DMS53 (cell line): ENCODE measurements at regions not wholly inside any gene's neighbourhood (a gene's known extent, or its start where the extent isn't known, plus 50 kb on each side); places are given as distances from the start of the nearest gene placed in this dataset.

Source experiments
- DNase-seq: peaks from one replicate; lab custom pipeline; 2025; lab: John Stamatoyannopoulos, UW

DNA sequence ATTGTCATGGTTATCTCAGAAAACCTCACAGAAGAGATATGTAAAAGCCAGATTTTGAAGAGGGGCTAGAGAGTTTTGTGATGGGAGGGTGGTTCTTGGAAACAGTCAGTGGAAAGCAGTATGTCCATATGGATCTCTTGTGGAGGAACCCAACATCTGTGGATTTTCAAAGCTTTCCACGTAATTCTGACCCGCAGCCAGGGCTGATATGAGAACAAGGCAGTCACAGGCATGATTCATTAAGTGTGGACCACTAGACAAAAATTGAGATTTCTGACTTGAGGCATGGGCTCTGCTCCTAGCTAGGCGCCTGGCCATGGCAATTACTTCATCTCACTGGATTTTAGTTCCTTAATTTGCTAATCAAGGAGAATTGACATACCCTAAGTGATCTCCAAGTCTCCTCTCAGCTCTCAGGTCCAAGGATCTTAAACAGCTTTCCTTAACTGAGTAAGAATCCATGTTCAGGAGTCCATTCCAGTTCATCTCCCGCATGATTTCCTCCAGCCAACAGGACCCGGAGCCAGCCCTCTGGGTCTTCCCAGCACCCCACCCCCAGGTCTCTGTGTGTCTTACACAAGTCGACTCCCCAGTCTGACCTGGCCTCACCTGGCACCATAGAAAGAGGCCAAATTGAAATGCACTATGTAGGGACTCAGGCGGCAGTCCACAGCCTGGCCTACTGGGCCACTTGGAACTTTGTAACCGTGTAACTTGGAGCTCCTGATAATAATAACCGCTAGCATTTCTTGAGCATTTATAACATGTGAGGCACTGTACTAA is 176.3 kb upstream of the PARP11 start:
- DNase-seq: no peak

DNA sequence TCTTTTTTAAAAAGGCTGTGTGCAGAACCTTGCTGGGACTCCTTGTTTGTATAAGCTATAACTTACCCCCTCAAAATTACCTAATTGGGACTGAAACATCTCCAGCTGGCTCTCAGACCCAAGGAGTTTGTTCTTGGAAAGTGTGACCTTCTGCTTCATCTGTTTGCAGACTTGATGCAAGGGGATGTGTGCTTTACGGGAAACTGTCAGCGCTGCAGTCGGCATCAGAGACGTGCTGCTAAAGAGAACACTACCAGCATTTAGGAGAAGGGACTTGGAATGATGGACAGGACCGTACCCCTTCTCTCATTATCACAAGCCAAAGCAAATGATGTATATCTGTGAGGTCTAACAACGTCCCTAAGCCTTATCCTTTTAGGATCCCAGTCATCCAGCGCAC is 174.2 kb upstream of the PARP11 start:
- DNase-seq: no peak

DNA sequence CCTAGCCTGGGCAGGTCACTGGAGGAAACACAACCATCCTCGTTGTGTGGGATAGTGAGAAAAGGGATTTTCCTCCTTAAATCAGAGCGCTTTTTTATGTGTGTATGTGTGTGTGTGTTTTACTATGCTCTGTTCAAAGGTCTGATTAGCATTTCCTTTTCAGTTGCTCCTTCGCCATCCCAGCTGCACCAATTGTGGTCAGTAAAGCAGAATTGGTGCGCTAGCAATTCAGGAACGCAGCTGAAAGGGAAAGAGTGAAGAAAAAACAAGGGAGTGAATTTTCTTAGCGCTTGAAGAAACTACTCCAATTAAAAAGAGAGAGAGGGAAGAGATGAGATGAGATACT is 173.3 kb upstream of the PARP11 start:
- DNase-seq: no peak

DNA sequence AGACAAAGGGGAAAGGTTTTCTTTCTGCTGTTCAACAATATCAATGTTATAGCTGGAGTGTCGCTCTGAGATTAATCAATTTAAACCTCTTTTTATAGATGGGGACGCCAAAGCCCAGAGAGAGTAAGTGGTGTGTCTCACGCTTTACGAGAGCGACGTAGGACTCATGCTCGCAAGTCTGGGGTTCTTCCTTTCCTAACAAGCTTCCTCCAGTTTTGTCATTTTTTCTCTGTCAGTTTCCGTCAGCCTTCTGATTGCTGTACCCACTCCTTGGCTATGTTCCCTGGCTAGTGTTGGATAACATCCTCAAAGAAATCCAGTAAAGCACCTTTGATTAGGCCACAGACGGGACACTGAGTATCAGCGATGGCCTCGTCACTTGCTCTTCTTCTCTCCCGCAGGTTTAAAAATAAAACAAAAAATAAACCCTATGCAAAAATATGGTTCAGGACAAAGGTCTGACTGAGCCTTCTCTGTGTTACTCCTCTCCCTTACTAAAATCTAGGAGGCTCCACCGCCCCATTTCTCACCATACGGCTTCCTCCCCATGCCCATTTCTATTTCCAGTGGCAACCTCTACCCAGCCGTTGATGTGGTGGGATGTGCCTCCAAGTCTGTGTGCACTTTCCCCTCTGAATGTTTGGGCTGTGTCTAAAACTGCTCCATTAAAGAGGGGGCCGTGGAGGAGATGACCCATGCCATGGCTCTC is 172.7 kb upstream of the PARP11 start:
- no peak for DNase-seq

DNA sequence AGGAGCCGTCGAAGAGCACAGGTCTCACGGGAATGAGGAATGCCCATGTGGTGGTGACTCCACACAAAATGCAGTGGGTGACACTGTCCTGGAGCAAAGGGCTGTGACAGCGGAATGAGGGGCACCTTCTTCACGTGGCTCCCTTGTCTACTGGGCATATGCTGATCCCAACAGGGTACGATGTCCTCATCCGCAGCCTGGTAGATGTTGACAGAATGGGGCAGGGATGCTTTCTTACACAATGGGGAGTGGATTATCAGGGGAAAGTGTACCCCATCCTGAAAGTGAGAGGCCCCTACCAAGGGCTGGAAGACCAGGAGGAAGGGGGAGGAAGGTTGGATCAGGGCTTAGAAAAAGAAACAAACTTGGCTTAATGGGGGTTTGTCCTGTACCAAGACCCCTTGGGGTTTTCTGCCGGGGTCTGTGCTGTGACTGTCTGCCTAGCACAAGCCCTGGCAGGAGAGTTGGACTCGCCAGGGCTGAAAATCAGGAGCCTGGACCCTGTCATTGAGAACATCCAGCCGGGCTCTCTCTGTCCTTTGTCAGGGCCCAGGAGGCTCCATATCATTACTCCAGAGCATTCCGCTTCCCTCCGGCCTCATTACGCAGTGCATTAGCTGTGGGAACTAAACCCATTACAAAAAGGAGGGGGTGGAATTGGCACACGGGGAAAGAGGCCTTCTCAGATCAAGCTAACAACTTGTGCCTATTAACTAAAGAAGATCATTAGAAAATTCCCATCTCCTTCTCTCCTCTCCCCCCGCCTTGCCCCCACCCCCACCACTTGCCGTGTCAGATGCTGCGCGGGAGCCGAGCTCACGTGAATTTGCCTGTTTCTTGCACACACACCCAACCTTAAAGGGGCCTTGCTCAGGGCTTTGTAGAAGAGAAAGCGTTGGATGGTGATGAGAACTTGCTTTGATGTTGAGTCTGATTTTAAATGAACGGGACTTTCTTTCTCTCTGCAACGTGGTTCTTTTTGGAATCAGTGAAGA is 171.8 kb upstream of the PARP11 start:
- DNase-seq: no peak

DNA sequence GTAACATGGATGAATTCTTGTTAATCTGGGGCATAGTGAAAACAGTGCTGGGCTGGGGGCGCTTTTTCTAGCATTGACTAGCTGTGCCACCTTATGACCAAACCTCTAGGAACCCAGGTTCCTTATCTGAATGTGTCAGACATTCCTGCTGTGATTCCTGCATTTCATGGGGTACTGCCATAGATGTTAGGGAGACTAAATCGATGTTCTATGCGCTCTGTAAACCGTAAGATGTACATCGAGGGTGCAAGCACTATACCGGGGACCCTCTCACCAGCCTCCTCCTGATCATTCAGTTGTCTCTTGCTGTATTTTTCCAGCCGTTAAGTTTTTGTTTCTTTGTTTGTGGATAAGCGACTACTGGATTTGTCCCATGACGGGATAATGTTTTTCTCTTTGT is 170.9 kb upstream of the PARP11 start:
- no peak for DNase-seq

DNA sequence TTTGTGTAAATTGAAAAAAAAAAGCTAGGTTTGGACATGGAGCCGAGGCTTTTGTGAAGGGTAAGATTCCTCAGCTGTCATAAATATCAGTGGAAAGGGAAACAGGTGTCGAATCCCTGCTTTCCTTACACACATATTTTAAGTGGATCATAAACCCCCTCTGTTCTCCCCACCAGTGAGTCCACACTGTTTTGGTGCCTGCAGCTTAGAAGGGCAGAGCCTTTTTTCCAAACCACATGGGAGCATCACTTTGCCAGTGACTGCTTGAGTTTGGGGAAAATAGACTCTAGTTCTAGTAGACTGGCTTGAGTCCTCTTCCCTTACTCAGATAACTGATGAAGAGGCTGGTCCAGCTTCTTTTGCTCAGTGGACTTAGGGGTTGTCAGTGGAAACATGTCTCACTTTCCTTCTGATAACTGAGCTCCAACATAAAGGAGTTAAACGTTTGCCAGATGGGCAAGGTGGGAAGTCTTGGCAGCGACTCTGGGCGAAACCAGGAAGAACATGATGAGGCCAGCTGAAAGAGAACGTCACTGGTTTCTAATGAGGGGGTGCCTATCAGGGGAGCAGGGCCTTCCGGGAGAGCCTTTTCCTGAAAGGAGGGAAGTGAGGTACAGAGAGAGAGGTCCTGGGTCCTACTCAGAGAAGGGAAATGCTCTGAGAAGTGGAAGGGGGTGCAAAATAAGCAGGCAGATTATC is 168.1 kb upstream of the PARP11 start:
- DNase-seq: no peak

DNA sequence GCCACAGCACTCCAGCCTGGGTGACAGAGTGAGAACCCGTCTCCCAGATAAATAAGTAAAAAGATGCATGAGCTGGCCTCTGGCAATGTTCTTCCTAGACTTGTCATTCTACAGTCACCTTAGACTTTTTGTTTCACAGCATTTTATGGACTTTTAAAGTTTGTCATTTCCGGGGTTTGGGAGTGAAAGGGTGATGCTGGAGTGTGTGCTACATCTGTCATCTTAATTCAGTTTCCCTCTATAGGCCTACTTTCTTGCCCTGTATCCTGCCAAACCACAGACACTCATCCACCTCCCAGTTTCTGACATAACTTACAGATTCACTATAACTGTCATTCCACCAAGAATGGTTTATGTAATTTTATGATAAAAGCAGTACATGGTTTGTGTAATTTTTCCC is 166.7 kb upstream of the PARP11 start:
- DNase-seq: no peak

DNA sequence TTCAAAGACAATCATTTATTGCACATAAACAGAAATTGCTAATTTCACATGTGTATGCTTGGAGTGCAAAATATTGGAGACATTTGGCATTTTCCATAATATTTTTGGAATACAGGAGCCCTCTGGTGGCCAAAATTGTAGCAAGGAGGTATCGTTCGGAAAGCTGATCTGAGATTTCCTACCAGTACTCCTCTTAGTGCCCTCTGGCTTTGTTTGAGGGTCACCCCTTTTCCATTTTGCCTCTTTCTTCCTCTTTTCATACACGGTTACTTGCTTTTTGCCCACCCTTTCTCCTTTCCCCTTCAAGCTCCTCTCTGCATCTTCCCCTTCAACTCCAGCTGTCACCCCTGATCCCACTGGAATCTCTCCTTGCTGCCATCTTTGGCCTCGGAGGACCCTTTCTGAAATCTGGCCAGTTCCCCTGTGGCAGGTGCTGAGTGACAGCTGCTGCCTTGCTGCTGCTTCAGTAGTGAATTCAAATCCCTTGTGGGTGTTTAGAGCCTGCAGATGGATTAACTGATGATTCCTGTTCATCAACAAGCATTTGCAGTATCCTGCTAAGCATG is 164.6 kb upstream of the PARP11 start:
- DNase-seq: peak; percentile 99

DNA sequence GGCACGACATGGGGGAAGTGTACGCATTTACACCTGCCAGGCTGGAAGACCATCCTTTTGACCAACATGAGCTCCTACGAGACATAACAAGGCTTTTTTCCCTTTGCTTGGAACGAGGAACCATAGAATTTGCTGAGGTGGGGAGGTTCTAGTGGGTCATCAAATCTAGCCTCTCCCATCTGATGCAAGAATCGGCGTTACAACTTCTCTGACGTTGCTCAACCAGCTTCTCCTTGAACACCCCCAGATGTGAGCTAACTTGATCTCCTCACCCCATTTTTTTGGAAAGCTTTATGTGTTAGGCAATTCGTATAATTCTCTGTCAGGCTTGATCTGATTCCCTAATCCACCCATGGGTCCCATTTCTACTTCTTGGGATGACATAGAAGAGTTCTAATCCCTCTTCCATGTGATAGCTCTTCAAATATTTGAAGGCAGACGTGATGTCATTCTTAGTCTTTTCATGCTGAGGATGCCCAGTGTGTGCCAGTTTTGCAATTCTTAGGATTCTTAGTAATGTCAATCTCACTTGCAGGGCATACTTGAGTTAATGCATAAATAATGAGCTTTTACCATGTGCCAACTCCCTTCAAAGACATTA is 163.6 kb upstream of the PARP11 start:
- DNase-seq: peak; percentile 71

DNA sequence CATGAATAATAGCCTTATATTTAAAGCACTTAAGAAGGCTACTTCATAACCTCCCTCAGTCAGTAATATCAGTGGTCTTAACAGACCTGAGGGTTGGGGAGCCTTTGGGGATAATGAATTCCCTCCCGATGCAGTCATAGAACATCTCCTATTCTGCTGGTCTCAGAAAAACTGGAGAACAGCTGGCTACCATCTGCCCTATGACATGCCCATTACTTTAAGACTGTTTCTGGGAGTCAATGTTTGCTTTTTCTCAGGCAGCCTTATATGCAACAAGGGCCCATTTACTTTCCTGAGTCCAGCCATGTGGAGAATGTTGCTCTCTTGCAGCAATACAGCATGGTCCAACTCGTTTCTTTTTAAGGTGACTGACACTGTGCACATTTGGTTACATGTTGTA is 161.7 kb upstream of the PARP11 start:
- no peak for DNase-seq

DNA sequence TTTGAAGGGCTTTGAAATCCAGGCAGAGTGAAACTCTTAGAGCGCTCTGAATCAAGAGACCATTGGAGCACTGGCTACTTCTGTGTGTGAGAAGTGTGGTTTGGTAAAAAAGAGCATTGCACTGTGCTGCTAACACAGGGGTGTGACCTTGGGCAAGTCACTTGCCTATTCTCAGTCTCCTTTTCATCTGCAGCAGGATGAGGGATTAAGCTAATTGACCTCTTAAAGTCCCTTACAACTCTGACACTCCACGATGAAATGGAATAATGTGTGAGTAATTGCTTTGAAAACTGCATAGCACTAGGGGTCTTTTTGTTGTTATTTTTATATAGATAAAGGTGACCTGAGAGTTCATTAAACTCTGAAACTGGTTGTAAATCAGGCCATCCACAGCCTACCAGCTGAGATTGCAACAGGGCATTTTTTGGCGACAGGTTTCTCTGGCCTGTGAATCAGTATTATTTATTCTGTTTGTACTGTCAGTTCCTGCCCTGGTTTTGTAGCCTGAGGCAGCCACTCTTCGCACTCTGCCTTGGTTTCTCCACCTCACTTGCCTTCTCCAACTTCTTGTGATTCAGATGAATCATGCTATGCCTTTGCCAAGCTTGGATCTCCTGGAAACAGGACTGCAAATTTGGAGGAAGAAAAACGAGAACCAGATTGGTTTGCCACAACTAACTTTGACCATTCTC is 159.9 kb upstream of the PARP11 start:
- DNase-seq: no peak

DNA sequence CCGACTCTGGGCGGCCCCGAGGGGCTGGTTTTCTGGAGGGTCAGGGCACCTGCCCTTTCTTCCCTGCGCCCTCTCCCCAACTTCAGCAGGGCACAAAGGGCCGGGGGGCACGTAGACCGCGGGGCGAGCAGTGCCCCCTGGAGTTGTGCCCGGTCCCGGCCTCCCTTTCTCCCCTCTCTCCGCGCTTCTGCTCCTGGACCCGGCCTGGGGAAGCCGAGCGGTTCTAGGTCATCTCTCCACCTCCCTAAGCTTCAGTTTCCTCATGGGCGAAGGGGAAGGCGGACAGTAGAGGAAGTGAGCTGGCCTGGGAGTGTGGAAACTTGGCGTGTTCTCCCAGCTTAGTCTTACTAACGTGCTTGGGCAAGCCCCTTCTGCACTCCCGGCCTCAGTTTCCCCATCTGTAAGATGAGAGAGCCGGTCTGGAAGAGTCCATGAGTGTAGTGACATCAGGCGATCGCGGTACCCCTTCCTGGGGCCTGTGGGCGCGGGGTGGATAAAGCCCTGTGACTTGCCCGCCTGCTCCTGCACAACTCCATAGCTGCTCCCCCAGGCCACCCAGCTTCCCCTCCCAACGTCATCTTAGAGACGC is 158.6 kb upstream of the PARP11 start:
- peak; percentile 93 for DNase-seq

DNA sequence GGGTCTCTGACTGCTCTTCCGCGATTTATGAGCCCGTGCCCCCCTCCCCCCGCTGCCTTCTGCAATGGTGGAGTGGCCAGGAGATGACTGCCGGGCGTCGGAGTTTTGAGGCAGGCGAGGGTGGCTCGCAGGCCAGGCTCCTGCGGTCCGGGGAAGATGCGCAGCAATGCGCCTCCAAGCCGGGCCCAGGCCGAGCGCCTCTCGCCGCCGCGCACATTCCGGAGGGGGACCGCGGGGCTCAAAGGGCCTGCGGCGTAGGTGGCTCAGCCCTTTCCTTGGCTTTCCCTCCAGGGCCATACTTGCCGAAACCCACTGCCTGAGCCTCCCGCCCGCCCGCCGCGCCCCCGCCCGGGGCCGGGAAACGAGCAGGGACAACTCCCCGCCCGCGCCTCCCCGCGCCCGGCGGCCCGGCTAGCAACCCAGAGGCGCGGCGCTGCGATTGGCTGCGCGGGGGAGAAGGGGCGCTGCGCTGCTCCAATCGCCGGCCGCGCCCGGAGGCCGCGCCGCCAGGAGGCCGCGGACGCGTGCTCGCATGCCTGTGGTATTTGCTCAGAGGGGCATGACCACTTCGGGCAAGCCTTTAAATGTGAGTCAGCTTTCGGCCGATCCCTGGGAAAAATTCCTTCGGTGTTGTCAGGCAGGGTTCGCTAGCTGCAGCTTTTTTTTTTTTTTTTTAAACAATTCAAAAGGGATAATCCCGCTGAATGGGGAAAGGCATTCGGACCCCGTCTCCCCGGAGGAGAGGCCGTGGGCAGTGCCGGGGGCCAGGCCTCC is 157.9 kb upstream of the PARP11 start:
- peak; percentile 100 for DNase-seq

DNA sequence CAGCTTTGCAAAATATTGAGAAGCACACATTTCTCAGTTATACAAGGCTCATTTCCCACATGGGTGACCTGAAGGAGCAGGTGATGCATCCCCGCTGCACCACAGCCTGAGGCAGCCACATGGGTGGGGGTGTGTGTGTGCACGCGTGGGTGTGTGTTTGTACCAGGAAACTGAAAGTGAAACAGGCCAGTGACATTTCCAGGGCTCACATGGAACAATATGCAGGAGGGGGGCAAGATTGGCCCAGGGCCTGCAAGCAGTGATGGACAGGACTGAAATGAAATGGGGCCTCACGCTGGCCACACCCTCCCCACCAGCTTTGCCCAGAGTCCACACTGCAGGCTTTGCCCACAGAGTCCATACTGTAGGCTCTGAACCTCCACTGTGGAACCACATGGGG is 154.2 kb upstream of the PARP11 start:
- peak; percentile 87 for DNase-seq

DNA sequence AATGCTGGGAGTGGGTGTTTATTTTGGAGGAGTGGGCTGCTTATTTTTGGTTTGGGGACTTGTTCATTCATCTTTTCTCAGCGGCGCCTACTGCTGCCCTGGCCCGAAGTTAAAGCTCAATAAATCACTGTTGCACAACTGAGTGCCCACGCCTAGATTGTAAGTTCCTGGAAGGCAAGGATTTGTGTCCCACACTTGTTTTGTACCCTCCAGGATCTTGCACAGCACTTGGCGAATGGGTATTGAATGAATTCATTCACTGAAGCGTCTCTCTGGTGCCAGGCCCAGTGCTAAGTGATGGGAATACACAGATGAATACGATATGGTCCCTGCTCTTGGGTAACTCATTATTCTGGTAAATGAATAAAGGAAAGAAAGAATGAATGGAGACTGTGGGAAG is 153.3 kb upstream of the PARP11 start:
- DNase-seq: no peak

DNA sequence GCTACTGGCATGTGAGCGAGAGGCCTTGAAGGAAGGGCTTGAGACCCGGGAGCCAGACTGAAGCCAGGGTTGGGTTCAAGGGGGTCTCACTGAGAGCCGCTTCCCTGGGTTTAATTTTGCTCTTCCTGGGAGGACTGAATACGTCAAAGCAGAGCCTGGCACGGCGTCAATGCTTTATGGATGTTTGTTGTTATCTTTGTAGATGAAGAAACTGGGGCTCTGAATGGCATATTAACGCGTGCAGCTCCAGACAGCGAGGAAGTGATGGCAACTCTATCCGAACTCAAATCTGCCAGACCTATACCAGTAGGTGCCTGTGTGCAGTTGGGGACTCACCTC is 152.8 kb upstream of the PARP11 start:
- DNase-seq: no peak

DNA sequence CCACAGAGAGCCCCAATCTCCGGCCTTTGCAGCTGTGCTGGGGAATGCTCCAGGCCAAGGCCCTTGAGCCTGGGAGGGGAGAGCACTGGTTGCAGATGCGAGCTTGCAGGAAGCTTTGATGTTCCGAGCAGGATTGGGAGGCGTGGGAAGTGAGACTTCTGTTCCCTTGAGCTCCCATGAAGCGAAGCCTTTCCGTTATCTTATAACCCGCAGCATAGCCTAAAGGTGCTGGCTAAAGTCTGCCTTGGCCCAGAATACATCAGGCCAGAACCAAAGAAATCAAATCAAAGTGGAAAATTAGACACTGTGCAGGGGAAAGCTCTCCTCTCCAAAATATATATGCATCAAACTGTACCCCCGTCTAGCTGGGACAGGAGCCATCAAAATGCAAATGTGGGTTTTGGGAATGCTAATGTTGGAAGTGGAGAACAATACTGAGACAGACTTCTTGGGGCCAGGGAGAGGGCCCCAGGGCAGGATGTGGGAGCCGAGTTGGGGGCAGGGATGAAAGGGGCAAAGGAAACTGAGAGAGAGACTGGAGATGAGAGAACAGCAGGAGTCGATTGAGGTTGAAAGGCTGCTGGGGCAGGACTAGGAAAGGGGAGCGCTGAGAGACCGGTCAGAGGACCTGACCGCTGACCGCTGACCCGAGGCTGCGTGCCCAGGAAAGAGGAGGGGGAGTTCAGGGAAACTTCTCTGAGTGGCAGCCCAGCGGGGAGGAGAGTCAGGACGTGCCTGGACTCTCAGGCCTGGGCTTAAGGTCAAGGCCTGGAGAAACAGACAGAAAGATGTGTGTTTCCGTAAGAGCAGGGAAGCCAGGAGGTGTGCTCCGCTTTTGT is 152.2 kb upstream of the PARP11 start:
- no peak for DNase-seq

DNA sequence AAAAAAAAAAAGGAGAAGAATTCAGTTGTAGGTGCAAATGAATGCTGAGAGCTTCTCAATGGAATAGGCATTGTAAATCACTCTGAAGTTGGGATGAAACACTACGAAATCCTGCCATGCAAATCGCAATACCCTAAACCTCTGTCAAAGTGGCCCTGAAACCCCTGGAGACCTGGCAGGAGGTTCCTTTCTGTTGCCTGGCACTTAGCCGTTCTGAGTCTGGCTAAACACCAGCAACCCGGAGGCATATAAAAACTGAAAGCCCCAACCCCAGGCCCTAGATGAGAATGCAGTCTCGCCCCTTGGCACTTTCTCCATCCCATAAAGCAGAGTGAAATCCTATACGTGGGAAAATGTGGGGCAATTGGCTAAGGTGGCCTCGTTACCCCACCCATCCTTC is 151.5 kb upstream of the PARP11 start:
- no peak for DNase-seq
